MM.1S (cell line): ENCODE measurements at regions not wholly inside any gene's neighbourhood (a gene's known extent, or its start where the extent isn't known, plus 50 kb on each side); places are given as distances from the start of the nearest gene placed in this dataset.

Experiments used
- CTCF ChIP-seq: fragments of 300-600 bp; sonication (generic); IDR thresholded peaks from 2 replicates; pipeline ENCODE4 v1.5.1; 2016; ENCODE audit warnings: antibody characterized with exemption, low read length, mixed read lengths
- EZH2 ChIP-seq: fragments of 300-600 bp; sonication (generic); optimal IDR thresholded peaks from 2 replicates; pipeline ENCODE3; 2017; ENCODE audit warnings: low read depth, mild to moderate bottlenecking, antibody characterized with exemption, low read length, mixed read lengths

- TF ChIP-seq CTCF (no peak), EZH2 (no peak)
These were observed 273.9 kb downstream of the ARAP2 start for GRCh38 chr4:35970366-35970960.
